ENCODE measurements at regions not wholly inside any gene's neighbourhood (a gene's known extent, or its start where the extent isn't known, plus 50 kb on each side); places are given as distances from the start of the nearest gene placed in this dataset.

DNA sequence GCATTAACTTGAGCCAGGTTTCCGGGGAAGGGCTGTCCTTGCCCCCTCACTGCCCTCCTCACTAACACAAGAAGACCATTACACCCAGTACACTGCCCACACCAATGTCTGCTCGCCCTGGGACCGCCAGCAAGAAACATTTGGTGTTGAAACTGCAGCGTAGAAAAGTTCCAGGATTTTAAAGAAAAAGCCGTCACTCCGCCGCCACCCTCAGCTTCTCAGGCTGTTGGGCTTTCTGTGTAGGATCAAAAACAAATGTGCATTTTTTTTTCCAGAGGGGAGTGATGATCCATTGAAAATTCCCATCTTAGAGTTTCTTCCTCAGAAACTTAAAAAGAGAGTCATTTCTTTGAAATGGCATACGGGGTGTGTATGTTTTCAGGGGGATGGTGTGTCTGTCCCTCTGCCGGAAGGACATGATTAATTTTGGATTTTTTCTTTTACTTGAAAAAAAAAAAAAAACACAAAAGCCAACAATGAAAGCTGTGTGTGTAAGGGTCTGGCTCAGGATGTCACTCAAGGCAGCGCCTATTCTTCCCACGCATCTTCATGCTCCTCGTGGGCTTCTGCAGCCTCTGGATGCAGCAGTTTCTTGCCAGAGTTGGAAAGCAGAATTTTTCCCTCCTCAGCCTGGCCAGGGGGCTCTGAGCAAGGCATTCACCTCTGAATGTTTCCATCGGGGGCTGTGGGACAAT is 184.9 kb downstream of the GLI2 start:
- ATAC-seq, result no peak

GRCh38 chr2:120921457-120921856 is 185.8 kb downstream of the GLI2 start:
- ATAC-seq, result no peak

DNA sequence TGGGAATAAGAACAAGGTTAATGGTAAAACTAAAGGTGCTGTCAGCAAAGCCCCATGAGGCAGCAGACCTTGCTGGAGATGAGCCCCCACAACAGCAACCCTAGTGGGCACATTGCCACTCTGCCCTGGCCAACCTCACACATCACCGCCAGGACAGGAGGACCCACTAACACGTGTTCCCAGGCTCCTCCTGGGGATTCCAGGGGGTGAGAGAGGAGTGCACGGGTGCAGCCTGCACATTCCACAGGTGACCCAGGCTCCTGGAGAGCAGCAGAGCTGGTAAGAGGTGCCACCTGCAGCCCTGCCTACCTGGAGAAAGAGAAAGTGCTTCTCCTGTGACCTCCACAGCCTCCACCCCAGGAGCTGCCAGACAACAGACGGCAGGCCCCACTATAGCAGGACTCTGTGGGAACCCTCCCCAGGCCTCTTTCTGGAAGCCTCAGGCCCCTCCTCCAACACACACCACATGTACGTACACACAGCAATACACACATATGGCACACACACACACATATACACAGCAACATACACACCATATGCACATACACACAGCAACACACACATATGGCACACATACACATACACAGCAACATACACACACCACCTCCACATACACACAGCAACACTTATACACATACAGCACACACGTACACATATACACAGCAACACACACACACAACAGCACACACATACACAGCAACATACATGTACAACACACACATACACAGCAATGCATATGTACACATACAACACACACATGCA is 187.1 kb downstream of the GLI2 start:
- no peak for ATAC-seq

DNA sequence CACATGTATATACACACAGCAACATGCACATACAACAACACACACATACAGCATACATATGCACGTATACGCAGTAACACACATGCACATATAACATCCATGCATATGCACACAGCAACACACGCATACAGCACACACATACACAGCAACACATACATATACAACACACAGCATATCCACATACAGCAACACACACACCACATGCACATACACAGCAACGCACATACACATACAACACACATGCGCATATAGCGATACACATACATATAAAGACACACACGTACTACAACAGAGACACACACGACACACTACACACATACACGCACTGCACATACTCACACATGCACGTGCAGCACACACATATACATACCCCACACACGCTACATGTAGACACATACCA is 187.8 kb downstream of the GLI2 start:
- ATAC-seq, result no peak

DNA sequence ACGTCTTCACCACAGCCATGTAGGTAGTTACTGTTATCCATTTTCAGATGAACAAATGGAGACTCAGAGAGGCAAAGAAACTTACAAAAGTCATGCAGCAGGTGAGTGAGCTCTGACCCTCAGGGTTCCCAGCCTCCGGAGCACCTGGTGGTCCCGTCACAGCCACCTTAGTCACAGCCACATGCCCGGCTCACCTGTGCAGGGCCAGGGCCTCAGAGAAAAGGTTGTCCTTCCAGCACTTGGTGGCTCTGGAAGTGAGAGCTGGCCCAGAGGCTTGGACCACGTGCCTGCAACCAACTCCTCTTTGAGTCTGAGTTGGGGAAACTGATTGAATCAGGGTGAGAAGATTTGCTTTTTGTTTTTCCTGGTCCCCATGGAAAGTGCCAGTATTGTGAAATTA is 189.3 kb downstream of the GLI2 start:
- no peak for ATAC-seq

DNA sequence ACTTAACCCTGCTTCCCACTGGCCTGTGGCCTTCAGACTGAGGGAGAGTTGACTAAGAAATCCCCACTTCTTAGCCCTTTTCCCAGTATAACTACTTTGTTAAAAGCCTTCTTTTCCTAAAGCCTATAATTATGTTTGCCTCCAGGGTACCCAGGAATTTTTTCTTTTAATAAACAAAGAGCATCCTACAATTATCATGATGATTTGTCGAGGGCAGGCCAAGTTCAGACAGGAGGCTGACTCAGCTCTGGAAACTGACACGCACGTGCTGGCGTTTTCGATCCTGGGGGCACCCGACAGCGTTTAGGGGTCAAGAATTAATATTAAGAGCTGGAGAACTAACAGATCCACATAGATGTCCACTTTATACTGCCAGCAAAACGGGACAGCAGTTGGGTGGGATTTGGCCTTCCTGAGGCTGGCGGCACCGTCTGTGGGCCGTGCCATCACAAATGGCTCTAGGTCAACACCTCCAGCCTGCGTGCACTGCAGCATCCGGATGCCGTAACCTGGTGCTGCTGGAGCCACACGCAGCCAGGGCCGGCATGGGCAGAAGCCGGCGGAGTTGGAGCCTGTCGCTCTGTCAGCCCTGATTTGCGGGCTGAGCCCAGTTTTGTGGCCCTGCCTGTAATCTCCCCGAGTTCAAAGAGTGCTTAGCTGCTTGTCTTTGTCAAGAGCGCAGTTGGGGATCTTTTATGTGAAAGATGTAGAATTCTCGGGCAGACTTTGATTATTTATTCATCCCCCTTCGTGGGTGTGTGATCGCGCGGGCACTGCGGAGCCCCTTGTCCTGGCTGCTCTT is 191.0 kb downstream of the GLI2 start:
- ATAC-seq, result no peak

DNA sequence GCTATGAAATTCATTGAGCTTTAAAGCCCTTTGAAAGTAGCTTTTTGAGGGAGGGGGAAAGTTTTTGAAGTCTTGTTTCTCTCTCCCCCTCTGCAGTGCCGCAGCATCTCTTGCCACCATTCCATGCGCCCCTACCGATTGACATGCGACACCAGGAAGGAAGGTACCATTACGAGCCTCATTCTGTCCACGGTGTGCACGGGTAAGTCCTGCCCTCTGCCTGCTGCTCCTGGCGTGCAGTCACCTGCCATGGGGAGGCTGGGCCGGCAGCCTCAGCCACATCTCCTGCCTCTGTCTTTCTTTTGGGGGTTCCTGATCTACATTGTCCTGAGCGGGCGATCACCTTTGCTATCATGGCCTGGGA is 191.6 kb downstream of the GLI2 start:
- no peak for ATAC-seq

- no peak for ATAC-seq
Measured at GRCh38 chr2:120929829-120930228, 194.2 kb downstream of the GLI2 start.

- ATAC-seq, result no peak
Measured at GRCh38 chr2:120930236-120930635, 194.6 kb downstream of the GLI2 start.

- no peak for ATAC-seq
Measured at GRCh38 chr2:120930864-120931263, 195.2 kb downstream of the GLI2 start.

DNA sequence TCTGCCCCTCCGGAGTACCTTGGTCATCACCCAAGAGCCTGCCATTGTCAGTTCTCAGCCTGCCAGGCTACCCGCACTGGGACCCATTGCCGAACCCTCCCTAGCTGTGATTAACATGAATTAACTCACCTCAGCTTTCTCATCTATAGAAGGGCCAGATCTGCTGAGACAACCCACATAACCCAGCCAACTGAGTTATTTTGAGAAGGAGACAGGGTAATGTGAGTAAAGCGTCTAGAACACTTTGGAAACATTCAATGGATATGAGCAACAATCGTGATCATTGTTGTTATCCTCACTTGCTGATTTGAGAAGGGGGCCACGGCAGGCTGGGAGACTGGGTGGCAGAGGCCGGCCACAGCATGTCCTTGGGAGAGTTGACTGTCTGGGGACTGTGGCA is 196.8 kb downstream of the GLI2 start:
- ATAC-seq, result no peak

- no peak for ATAC-seq
Measured at GRCh38 chr2:120932881-120933280, 197.2 kb downstream of the GLI2 start.

DNA sequence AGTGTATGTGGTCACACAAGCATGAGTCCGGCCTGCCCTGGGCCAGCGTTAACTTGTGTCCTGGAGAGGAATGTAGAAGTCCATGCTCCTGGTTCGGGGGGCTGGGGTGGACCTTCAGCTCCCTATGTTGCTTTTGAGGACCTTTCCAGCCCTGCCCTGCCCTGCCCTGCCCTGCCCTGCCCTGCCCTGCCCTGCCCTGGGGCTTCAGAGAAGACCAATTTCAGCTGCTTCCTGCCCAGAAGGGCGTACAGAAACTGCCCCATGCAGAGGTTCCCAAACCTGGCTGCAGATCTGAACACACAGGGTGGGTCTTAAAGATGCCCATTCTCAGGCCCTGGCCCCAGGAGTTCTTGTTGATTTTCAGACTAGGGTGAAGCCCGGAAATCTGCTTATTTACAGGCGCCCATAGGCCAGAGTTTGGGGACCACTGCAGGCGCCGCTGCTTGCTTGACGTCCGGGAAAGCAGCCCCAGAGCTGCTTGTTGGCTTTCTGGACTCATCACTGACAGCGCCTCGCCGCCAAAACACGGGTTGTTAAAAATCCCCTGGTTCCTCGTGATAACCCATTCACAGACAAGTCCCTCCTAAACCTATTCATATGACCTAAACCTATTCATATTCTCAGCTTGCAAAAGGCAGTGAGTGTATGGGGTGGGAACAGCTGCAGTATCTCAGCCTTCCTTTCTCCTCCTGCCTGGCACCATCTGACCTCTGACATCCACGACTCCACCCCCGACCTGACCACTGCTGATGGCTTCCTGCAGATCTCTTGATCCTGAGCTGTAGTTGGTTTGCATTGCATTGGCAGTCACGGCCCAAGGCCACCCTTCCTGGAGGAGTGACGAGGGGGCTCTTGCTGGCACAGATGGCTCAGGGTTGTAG is 198.3 kb downstream of the GLI2 start:
- ATAC-seq, result no peak

DNA sequence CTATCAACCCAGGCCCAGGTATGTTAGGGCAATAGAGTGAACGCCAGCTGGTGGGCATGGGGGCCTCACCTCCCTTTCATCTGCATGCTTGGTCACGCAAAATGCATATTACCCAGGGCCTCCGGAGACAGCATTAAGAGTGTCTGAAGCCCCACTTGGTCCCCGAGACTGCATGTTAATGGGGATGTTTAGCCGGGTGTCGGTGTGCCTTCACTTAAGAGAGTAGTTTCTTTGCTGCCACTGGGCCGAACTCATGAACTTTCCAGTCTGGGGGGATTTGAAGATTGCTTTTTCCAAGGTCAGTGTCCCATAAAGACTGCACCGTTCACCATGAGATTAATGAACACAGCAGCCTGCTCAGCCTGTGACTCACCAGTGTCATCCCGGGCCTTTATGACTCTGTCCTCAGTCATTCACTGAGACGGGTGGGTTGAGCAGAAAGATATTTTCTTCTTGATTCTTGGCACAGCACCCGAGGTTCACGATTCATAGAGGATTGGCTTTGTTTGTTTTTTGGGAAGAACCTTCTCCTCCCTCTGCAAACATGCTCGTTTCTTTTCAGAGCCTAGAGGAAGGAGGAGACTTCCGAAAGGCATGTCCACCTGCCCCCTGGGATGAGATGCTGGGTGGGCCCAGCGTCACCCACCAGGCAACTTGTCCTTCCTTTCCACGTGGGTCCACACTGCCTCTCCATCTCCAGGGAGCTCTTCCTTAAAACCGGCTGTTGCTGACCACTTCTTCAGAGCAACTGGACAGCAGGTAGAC is 199.1 kb downstream of the GLI2 start:
- ATAC-seq, result no peak

GRCh38 chr2:120935339-120936313 is 200.0 kb downstream of the GLI2 start:
- ATAC-seq, result no peak

DNA sequence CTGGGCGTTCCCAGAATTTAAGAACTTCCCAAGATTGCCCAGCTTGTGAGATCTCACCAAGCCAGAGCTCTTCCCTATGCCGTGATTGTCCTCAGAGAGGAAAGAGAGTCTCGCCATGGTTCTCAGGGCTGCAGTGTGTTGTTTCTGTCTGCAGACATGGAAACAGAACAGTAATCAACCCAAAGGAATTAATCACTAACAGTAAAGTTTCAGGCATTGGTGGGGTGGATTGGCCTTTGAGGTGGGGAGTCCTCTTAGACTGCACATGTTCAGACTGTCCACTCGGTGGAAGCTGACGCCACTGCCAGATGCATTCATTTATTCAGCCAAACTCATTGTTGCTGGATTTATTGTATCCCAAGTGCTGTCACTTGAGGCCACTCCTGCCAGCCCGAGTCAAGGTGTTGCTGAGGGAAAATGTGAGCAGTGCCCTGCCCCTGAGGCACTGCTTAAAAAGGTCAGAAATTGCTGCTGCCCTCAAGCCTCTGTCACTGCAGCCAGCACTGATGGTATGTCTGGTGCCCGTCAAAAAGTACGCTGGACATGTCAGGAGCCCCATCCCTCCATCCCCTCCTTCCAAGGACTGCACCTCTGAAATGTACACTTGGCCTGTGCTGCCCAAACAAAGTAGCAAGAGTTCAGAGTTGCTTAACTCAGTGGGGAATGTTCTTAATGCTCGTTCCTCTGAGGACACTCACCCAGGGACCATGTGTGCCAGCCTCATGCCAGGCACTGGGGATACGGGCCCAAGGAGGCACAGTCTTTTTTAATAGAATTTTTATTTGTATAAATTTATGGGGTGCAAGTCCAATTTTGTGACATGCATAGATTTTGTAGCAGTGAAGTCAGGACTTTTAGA is 201.0 kb downstream of the GLI2 start:
- ATAC-seq, result no peak

GRCh38 chr2:120937686-120938044 is 202.0 kb downstream of the GLI2 start:
- no peak for ATAC-seq

- no peak for ATAC-seq
Measured at GRCh38 chr2:120938045-120938771, 202.5 kb downstream of the GLI2 start.
